Parathyroid adenoma (tissue), 2 donors: ENCODE measurements at regions not wholly inside any gene's neighbourhood (a gene's known extent, or its start where the extent isn't known, plus 50 kb on each side); places are given as distances from the start of the nearest gene placed in this dataset.
"Not testable (repeated sequence)": the region's sequence is repeated elsewhere in the genome, so short reads cannot be mapped to it uniquely, and the experiment has no call there.

Source experiments
- H2AFZ ChIP-seq: fragments of 300-600 bp; sonication (generic); one replicate; pipeline ENCODE4 v1.7.0; 2017; ENCODE audit warnings: antibody characterized with exemption, mild to moderate bottlenecking
- H3K27ac ChIP-seq: fragments of 300-600 bp; sonication (generic); one replicate; pipeline ENCODE4 v1.7.0; 2017
- H3K27me3 ChIP-seq: fragments of 300-600 bp; sonication (generic); one replicate; pipeline ENCODE4 v1.7.0; 2017; ENCODE audit warnings: low read length; ENCODE audit not compliant: control insufficient read depth, insufficient read depth
- H3K36me3 ChIP-seq: fragments of 300-600 bp; sonication (generic); one replicate; pipeline ENCODE4 v1.7.0; 2017; ENCODE audit warnings: low read length; ENCODE audit not compliant: control insufficient read depth, insufficient read depth
- H3K4me1 ChIP-seq: fragments of 300-600 bp; sonication (generic); one replicate; pipeline ENCODE4 v1.7.0; 2017; ENCODE audit warnings: control low read depth
- H3K4me2 ChIP-seq: fragments of 300-600 bp; sonication (generic); one replicate; pipeline ENCODE4 v1.7.0; 2017; ENCODE audit warnings: low read length
- H3K4me3 ChIP-seq: fragments of 300-600 bp; sonication (generic); one replicate; pipeline ENCODE4 v1.7.0; 2017; ENCODE audit warnings: low read depth, low read length
- H3K79me2 ChIP-seq: fragments of 300-600 bp; sonication (generic); one replicate; pipeline ENCODE4 v1.7.0; 2017; ENCODE audit warnings: control low read depth
- H3K9ac ChIP-seq: fragments of 300-600 bp; sonication (generic); one replicate; pipeline ENCODE4 v1.7.0; 2017; ENCODE audit warnings: mild to moderate bottlenecking
- H3K9me3 ChIP-seq: fragments of 300-600 bp; sonication (generic); one replicate; pipeline ENCODE4 v1.7.0; 2017; ENCODE audit warnings: low read length; ENCODE audit not compliant: control insufficient read depth
- TF ChIP-seq, protein P1 (sequence below): fragments of 300-600 bp; sonication (generic); IDR thresholded peaks from one replicate; pipeline ENCODE4 v1.7.0; 2017; ENCODE audit warnings: antibody characterized with exemption, mild to moderate bottlenecking
- donor health status: primary hyperparathyroidism.

DNA sequence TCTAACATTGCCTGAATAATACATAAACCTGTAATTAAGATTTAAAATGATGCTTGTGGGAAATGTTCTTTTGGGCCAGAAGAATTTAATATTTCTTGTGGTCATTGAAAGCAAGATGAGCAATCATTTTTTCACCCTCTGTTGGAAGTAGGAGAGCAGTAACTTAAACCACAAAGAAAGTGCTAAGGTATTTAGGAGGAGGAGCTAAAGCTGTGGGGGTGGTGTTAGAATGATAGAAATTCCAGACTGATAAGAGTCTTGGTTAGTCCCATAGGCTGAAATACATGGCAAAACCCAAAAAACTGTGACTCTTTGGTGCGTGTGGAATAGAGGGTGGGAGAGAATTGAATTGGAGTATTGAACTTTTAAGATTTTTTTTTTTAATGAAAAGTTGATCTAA, 247.0 kb downstream of the YTHDC2 start:
- H3K79me2 ChIP-seq = no peaks in the 10 kb centered on the region
- no peak overlapping the region for H2AFZ ChIP-seq
- H3K27ac ChIP-seq = no peak overlapping the region
- no peak overlapping the region for H3K4me2 ChIP-seq
- no peaks in the 10 kb centered on the region for H3K27me3 ChIP-seq
- no peaks in the 10 kb centered on the region for H3K4me1 ChIP-seq
- TF ChIP-seq, protein P1, sequence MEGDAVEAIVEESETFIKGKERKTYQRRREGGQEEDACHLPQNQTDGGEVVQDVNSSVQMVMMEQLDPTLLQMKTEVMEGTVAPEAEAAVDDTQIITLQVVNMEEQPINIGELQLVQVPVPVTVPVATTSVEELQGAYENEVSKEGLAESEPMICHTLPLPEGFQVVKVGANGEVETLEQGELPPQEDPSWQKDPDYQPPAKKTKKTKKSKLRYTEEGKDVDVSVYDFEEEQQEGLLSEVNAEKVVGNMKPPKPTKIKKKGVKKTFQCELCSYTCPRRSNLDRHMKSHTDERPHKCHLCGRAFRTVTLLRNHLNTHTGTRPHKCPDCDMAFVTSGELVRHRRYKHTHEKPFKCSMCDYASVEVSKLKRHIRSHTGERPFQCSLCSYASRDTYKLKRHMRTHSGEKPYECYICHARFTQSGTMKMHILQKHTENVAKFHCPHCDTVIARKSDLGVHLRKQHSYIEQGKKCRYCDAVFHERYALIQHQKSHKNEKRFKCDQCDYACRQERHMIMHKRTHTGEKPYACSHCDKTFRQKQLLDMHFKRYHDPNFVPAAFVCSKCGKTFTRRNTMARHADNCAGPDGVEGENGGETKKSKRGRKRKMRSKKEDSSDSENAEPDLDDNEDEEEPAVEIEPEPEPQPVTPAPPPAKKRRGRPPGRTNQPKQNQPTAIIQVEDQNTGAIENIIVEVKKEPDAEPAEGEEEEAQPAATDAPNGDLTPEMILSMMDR = no peak
- H3K9ac ChIP-seq = no peak overlapping the region
- H3K9me3 ChIP-seq = no peaks in the 10 kb centered on the region
- no peak overlapping the region for H3K4me3 ChIP-seq
- no peaks in the 10 kb centered on the region for H3K36me3 ChIP-seq

GRCh38 chr5:113761594-113761993, 248.1 kb downstream of the YTHDC2 start:
- TF ChIP-seq, protein P1 = no peak
- no peak overlapping the region for H2AFZ ChIP-seq
- H3K79me2 ChIP-seq = no peaks in the 10 kb centered on the region
- no peak overlapping the region for H3K27ac ChIP-seq
- no peaks in the 10 kb centered on the region for H3K27me3 ChIP-seq
- no peak overlapping the region for H3K4me2 ChIP-seq
- no peak overlapping the region for H3K4me3 ChIP-seq
- H3K9ac ChIP-seq = no peak overlapping the region
- no peaks in the 10 kb centered on the region for H3K9me3 ChIP-seq
- no peaks in the 10 kb centered on the region for H3K4me1 ChIP-seq
- no peaks in the 10 kb centered on the region for H3K36me3 ChIP-seq

- Histone ChIP-seq H3K4me2 (no peak overlapping the region), H3K79me2 (no peaks in the 10 kb centered on the region), H2AFZ (no peak overlapping the region), H3K27me3 (no peaks in the 10 kb centered on the region), H3K9ac (no peak overlapping the region), H3K4me3 (no peak overlapping the region), H3K4me1 (no peaks in the 10 kb centered on the region), H3K27ac (no peak overlapping the region), H3K36me3 (no peaks in the 10 kb centered on the region), H3K9me3 (no peaks in the 10 kb centered on the region)
- TF ChIP-seq, protein P1 = no peak
Observed at GRCh38 chr5:113764382-113764781, 250.9 kb downstream of the YTHDC2 start.

- not testable (repeated sequence) for H3K9me3 ChIP-seq, H3K4me2 ChIP-seq, H3K79me2 ChIP-seq, H3K4me1 ChIP-seq, H3K36me3 ChIP-seq, H3K27ac ChIP-seq, H3K27me3 ChIP-seq, H2AFZ ChIP-seq, H3K4me3 ChIP-seq, H3K9ac ChIP-seq
Observed at GRCh38 chr5:113766827-113767226, 253.3 kb downstream of the YTHDC2 start.

DNA sequence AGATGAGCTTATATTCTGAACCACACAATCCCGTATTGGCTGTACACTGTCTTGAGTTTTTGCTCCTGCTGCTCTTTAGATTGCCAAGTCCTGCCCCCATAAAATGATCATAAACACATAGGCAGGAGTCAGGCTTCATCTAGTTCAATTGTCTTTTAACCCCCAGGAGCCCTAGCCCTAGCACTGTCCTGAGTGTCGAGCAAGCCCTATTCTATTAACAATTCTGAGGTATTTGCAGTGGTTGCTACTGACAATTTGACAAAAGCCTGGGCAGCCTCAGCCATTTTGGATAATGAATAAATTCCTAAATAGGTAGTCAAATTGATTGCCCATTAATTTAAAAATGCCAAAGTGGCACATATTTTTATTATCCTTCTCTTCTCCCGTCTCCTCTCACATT, 257.2 kb downstream of the YTHDC2 start:
- no peak overlapping the region for H3K4me2 ChIP-seq
- TF ChIP-seq, protein P1 = no peak
- no peaks in the 10 kb centered on the region for H3K9me3 ChIP-seq
- no peak overlapping the region for H2AFZ ChIP-seq
- no peak overlapping the region for H3K4me3 ChIP-seq
- no peaks in the 10 kb centered on the region for H3K4me1 ChIP-seq
- H3K79me2 ChIP-seq = no peaks in the 10 kb centered on the region
- H3K27me3 ChIP-seq = no peaks in the 10 kb centered on the region
- no peak overlapping the region for H3K9ac ChIP-seq
- no peak overlapping the region for H3K27ac ChIP-seq
- H3K36me3 ChIP-seq = no peaks in the 10 kb centered on the region
